T-helper 2 cell (primary cell): ENCODE measurements at regions not wholly inside any gene's neighbourhood (a gene's known extent, or its start where the extent isn't known, plus 50 kb on each side); places are given as distances from the start of the nearest gene placed in this dataset.
"Not testable (repeated sequence)": the region's sequence is repeated elsewhere in the genome, so short reads cannot be mapped to it uniquely, and the experiment has no call there.

Source experiments
- DNase-seq, 5 experiments: peaks; one replicate each; pipeline versions ENCODE4 v3.0.0 to v3.0.0-alpha.2; 2012 to 2022

DNA sequence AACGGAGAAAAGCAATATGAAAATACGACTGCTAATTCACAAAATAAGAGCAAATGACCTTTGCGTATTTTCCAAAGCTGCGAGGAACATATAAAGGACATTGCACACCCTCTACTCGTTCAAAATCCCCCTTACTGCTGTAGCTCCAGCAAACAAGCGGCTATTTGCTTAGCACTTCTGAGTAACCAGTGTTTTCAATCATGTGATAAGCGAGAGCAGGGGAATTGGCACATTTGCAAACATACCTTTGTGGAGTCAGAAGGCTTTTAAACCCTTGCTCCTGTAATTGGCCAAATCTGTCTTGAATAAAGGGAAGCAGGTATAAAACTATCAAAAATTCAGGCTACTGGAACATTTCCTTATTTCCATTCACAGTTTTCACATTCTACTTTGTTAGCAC, 610.2 kb downstream of the UBE2NL start:
- DNase-seq, result no peak

DNA sequence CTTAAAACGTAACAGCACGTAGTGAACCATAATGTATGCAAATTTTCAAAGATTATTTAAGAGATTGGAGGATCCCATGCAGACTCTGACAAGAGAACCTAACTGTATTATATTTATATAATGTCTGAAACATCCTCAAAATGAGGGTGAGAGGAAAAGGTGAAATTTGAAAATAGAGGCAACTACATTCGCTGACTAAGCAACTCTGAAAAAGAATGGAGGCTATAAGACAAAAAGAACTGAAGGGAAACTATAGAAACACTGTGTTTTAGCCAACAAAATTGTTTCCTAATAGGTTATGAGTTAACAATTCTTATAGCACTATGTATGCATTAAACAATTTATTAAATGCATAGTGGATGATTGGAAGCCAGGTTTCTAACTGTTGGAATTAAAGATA, 648.0 kb downstream of the UBE2NL start:
- no peak for DNase-seq

DNA sequence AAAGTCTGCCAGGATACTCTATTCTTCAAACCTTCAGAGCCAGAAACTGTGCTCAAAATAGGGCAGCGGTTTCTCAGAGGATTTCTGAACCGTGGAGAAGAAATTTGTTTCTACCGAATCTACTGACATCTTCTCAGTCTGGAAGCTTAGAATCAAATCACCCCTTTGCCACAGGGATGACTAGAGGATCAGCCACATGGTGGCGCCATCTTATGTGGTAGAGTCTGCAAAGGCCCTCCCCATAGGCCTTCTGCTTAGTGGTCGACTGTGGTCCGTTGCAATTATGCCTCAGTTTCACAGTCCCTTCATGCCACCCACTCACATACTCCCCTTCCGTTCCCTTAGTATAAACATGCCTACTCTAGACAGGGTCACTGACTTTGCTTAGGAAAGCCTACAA, 680.7 kb upstream of the SPANXN1 start:
- no peak for DNase-seq

DNA sequence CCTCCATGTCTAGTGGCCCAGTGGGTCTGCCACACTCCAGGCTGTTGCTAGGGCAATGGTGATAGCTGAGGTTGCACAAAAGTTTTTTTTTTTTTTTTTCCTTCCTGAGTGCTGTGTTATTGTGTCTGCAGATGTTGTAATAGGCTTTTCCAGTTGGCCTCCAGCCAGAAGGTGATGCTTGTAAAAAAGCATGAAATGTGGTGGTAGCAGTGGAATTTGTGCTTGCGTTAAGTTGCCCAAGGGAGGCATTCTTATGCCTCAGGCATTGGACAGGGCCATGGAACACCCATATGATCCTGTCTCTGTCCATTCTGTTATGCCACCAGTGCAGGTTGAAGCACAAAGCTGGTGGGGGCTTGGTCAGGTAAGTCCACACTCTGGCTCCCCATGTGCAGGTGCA, 660.5 kb upstream of the SPANXN1 start:
- DNase-seq, result no peak

DNA sequence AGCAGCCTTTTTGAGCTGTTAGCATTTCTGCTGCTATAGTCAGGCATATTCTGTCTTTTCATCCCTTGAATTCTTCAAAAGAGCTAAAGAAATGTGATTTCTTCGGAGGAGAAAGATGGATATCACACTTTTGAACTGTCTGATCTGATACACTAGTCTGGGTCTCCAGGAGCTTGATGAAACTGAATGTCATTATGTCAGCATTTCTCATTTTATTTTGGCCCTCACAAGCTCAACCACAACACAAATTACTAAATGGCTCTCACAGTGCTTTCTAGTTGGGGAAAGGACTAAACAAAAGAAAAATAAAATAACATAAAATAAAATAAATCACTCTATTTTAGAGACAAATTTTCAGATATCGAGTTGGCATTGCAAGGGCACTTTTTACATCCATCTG, 655.3 kb upstream of the SPANXN1 start:
- DNase-seq, result no peak

DNA sequence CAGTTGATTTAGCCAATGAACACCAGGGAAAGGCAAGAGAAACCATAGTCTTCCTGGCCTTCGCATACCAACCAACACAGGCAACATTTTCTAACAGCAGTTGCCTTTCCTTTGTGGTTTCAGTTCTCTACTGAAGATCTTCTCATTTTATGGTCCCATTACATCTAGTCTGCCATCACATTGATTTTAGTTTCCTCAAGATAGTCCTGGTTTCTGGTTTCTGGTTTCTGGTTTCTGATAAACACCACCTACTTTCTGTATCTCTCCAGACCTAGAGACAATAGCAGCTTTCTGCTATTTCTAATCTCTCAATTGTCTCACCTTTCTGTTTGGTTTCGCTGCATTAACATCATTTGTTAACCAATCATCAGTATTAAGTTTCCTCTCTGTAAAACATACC, 646.3 kb upstream of the SPANXN1 start:
- no peak for DNase-seq

DNA sequence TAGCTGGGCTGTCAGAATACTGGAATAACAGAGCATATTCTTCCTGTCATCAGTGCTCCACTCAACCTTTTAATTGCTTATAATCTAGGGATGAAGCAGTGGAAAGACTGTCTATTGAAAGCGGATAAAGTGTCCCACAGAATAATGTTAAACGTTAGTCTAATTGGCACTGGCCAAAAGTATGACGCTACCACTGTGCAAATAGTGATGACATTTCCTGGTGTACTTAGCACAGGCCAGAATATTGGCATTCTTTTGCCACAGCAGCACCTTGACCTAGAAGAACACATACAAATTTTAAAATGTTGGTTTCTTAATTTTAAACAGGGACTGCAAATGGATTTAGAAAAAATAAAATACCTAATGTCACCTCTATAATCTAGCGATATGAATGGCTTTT, 635.2 kb upstream of the SPANXN1 start:
- no peak for DNase-seq

DNA sequence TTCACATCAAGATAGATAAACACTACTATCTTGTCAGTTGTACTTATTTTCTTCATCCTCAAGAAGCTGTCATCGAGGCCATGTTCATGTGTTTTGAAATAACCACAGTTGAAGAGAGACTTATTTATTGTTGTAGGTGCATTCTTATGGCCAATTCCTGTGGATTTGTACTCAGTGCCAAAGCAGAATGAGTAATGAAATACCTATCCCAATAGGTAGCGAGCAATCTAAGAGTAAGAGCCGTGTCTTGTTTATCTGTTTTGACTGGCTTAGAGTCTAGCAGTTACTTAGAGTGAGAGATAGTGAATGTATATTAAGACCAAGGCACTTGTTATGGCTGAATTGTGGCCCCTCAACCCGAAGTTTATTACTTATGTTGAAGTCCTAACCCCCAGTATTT, 631.0 kb upstream of the SPANXN1 start:
- no peak for DNase-seq

DNA sequence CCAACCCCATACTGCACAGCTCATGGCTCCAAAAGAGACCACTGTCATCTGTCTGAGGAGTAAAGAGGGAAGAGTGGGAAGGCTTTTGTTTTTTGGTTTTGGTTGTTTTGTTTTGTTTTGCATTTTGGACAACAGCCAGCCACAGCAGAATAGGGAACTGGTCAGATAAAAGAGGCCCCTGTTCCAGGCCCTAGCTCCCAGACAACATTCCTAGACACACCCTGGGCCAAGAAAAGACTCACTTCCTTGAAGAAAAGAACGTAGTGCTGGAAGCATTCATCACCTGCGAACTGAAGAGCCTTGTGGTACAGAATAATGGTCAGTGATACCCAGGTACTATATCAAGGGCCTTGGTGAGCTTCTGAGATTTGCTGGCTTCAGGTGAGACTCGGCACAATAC, 619.4 kb upstream of the SPANXN1 start:
- no peak for DNase-seq

DNA sequence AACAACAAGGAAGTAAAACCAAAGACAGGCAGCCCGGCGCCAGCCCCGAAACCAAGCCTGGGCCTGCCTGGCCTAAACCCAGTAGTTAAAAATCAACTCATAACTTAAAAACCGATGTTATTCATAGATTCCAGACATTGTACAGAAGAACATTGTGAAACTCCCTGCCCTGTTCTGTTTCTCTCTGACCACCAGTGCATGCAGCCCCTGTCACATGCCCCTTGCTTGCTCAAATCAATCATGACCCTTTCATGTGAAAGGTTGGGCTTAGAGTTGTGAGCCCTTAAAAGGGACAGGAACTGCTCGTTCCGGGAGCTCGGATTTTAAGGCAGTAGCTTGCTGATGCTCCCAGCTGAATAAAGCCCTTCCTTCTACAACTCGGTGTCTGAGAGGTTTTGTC, 612.9 kb upstream of the SPANXN1 start:
- DNase-seq, result not testable (repeated sequence)

DNA sequence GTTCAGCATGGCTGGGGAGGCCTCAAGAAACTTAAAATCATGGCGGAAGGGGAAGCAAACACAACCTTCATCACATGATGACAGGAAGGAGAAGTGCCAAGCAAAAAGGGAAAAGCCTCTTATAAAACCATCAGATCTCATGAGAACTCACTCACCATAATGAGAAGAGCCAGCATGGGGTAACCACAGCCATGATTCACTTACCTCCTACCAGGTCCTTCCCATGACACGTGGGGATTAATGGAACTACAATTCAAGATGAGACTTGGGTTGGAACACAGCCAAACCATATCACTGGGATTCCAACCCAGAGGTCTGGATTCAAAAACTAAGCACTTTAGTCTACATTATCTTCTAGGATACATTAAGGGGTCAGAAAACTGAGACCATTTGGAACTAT, 609.6 kb upstream of the SPANXN1 start:
- DNase-seq, result no peak

DNA sequence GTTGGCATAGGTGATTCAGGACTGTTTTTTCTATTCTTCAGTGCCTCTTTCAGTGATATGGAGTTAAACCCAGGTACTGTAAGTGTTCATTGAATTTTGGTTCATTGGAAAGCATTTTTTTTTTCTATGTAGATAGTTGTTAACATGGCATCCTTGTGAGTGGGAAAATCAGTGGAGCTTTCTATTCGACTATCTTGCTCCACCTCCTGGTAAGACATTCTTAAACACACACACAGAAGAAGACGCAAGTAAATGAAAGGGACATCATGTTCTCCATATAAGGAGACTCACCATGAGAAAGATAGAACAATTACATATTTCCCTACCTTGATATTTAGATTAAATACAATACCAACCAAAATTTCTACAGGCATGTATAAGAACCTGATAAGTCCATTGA, 598.5 kb upstream of the SPANXN1 start:
- no peak for DNase-seq

DNA sequence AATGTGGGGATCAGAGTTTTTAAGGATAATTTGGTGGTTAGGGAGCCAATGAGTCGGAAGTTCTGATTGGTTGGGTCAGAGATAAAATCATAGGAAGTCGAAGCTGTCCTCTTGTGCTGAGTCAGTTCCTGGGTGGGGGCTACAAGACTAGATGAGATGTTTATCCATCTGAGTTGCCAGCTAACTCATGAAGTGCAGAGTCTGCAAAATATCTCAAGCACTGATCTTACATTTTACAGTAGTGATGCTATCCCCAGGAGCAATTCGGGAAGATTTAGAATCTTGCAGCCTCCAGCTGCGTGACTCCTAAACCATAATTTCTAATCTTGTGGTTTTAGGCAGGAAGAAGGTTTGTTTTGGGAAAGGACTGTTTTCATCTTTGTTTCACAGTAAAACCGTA, 565.8 kb upstream of the SPANXN1 start:
- DNase-seq, result peak in 1 of 5 experiments; percentile 0

DNA sequence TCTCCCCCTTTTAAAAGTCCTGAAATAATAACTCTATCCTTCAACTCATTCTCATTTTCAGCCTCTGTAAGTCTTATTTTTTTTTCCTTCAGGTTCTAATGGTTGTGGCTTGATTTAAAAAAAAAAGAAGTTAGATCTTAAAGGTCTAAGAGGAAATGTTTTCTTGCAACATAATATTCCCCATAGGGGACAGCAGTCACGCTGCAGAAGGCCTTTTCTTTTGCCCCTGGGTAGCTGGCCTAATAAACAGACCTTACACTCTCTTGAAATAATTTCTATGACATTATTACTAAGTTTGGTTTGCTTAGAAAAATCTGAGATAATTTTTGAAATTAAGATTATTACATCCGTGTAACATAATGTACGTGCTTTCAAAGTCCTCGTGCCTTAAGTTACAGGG, 564.1 kb upstream of the SPANXN1 start:
- no peak for DNase-seq

DNA sequence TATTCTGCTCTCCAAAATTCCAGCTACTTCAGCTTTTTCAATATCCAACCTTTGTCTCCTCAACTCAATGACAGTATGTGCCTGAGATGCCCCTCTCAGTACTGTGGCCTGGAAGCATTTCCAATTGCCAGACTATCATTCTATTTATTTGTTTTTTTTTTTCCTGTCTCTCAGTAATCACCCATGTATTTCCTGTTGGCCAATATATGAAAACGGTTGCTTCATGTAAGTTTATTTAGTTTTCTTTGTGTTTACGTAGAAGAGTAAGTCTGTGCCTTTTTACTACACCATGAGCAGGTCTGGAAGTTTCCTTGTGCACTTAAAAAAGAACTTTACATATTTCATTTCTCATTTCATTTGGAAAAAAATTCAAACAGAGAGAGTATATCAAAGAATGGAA, 537.5 kb upstream of the SPANXN1 start:
- DNase-seq, result no peak

DNA sequence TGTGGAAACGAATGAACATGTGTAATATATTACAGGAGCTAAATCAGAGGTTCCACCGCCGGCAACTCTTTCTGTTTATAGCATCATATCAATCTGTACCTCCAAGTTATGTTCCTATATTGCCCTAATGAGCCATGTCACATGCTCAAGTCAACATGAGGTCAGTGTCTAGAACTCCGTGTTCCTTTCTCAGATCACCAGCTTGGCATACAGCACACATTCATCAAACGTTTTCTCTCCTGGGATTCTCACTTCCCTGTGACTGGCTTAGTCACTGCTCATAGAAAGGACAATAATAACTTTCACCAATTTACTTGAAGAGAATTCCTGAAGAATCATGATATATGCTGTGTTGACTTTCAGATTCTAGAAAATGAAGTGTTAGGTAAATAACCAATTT, 532.0 kb upstream of the SPANXN1 start:
- DNase-seq, result no peak

DNA sequence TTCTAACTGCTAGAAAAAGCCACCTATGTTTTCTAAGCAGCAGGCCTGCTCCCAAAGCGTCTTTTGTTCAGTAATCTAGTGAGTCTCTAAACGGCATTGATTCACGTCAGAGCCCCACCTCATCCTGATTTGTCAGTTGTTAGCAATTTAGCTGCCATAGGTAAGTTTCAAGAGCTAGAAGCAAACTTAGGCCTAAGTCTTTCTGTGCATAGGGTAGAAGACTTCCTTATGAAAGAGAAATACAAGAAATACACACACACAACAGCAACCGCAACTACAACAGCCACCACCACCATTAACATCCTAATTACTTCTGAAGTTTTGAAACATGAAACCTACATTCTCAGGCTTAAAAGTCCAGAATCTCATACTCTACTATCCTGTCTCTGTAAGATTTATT, 531.1 kb upstream of the SPANXN1 start:
- no peak for DNase-seq

DNA sequence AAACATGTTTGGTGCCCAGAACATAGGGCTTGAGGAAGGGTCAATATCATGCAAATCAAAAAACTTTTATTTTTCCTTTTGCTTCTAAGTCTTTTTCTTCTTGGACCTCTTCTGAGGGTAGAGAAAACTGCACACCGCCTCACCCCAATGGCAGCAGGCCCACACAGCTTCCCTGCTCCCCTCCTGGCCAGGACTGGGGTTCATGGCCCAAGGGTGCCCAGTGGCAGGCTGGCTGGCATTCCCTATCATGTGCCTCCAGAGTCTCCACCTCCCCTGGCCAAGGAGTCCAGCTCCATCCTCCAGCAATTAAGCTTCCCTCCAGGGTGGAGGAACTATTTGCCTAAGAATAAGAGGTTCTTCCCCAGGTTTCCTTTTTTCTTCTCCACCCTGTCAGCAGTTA, 529.6 kb upstream of the SPANXN1 start:
- DNase-seq, result no peak

DNA sequence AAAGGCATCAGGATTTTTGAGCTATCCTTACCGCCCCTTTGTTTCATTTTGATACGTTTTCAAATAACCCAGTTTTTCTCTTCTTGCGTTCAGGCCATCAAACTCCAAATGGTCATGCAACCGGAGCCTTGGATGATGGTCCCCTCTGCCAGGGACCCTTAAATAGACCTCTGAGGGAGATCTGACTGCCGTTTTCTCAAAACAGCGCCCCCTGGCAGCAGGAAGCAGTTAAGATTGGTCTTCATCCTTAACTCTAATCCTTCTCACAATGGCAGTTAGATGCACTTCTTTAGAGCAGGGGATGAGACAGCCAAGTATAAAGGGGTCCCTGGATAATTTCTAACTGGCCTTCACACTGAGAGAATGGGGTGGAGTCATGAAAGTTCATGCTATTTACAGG, 525.0 kb upstream of the SPANXN1 start:
- DNase-seq, result no peak

DNA sequence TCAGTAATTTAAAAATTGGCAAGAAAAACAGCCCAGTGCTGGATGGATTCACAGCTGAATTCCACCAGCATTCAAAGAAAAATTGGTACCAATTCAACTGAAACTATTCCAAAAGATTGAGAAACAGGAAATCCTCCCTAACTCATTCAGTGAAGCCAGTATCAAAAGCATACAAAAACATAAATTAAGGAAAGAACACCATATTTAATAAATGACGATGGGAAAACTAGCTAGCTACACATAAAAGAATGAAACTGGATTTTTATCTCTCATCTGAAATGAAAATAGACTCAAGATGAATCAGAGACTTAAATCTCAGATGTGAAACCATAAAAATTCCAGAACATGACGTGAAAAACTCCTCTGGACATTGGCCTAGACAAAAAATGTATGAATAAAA, 516.8 kb upstream of the SPANXN1 start:
- no peak for DNase-seq

DNA sequence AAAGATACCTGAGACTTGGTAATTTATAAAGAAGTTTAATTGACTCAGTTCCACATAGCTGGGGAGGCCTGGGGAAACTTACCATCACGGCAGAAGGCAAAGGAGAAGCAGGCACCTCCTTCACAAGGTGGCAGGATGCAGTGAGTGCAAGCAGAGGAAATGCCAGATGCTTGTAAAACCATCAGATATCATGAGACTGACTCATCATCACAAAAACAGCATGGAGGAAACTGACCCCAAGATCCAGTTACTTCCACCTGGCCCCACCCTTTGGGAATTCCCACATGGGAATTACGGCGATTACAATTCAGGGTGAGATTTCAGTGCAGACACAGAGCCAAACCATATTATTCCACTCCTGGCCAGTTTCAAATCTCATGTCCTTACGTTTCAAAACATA, 514.7 kb upstream of the SPANXN1 start:
- no peak for DNase-seq

DNA sequence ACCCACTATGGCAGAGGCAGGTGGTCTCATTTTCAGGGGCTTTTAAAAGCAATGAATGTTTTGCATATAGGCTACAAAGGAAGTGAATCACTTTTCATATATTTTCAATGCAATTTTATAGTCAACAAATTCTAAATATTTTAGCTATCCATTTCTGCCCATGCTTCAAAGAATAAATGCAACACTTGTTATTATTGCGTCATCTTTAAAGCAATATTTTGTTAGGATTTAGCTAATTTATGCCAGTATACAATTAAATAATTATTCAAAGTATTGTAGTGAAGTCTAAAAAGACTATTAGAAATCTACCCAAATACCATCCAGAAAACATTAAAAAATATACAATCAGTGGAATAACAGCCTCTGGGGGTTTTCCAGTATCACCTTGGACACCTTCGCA, 509.1 kb upstream of the SPANXN1 start:
- DNase-seq, result no peak

DNA sequence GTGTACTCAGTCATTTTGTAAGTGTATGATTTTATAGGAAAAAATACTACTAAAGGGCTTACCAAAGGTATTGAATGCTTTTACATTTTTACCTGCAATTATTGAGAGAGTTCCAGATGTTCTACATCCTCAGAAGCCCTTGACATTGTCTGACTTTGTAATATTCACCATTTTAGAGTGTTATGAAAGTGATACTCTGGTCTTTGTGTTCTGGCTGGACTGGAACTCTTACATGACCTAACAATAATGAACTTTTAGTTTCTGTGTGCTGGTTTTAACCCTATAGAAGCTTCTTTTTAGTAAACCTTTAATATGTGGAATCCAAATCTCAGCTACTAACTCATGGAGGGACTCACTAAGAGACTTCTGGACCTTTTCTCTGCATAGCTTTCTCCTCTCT, 478.8 kb upstream of the SPANXN1 start:
- no peak for DNase-seq

DNA sequence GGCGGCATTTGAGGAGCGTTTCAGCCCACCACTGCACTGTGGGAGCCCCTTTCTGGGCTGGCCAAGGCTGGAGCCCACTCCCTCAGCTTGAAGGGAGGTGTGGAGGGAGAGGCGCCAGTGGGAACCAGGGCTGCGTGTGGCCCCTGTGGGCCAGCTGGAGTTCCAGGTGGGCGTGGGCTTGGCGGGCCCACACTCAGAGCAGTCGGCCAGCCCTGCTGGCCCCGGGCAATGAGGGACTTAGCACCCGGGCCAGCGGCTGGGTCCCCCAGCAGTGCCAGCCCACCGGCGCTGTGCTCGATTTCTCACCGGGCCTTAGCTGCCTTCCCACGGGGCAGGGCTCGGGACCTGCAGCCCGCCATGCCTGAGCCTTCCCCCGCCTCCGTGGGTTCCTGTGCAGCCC, 463.8 kb upstream of the SPANXN1 start:
- DNase-seq, result not testable (repeated sequence)

DNA sequence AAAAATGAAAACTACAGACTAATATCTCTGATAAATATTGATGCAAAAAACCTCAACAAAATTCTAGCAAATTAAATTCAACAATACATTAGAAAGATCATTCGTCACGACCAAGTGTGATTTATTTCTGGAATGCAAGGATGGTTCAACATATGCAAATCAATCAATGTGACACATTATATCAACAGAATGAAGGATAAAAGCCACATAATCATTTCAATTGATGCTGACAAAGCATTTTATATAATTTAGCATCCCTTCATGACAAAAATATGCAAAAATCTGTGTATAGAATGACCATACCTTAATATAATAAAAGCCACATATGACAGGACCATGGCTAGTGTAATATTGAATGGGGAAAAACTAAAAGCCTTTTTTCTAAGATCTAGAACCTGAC, 457.2 kb upstream of the SPANXN1 start:
- no peak for DNase-seq

DNA sequence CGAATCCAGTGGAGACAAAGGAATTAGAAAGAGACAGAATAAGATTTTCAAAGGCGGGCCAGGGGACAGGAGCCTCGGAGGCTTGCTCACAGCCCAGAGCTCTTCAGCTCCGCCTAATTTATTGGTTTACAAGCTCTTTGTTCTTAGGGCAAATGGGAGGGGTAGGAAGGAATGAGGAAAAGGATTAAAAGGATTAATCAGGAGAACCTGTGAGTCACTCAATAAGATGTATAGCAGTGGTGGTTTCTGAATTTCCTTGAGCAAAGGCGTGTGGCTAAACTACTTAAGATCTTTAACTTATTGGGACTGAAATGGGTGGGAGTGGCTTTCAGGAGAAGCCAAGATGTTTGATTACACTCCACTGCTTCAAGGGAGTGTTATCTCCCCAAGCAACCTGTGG, 456.0 kb upstream of the SPANXN1 start:
- no peak for DNase-seq
